Islet of Langerhans (tissue), 1 donor: ENCODE measurements at regions not wholly inside any gene's neighbourhood (a gene's known extent, or its start where the extent isn't known, plus 50 kb on each side); places are given as distances from the start of the nearest gene placed in this dataset.

Experiments used
- FAIRE-seq: peaks from one replicate; lab custom pipeline; 2011; peaks lifted over from hg19 to GRCh38; lab: Jason Lieb, UNC

DNA sequence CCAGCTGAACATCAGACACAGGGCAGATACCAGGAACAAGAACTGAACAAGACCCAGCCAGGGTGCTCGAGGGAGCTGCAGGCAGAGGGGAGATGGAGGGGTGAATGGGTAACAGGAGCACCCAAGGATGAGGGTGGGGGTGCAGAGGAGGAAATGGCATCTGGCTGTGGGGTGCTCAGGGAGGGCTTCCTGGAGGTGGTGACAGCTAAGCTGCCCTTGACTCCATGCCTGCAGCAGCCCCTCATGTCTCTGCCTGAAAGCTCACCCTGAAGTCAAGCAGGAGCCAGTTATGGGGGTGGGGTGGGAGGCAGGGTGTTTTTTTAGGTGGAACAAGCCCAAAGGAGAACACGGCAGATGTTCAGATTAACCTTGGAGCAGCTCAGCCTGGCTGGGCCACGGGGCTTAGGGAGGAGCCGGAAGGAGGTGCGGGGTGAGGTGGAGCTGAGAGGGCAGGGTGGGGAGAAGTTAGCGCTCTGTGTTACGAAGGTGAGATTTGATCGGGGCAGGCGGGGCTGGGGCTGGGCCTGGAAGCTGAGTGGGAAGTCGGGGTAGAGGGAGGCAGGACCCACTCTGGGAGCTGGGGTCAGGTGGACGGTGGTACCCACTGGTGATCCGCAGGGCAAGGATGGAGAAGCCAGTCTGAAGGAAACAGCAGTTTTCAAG is 143.0 kb downstream of the ENGASE start:
- FAIRE-seq = no peak

DNA sequence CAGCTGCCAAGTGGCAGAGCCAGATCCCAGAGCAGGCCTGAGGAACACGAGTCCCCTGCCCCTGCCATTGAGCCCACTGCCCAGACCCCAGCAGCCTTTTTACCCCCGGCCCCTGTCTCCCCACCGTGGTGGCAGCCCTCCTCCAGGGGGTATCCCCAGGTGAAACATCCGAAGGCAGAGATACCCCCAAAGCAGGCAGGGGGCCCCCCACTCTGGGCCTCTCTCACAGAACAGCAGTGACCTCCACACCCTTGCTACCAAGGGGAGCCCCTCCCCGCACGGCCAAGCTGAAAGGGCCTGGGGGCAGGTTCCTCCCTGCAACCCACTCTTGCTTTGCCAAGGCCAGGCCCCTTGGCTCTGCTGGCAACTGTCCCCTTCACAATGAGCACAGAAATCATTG is 142.2 kb downstream of the ENGASE start:
- FAIRE-seq = no peak

DNA sequence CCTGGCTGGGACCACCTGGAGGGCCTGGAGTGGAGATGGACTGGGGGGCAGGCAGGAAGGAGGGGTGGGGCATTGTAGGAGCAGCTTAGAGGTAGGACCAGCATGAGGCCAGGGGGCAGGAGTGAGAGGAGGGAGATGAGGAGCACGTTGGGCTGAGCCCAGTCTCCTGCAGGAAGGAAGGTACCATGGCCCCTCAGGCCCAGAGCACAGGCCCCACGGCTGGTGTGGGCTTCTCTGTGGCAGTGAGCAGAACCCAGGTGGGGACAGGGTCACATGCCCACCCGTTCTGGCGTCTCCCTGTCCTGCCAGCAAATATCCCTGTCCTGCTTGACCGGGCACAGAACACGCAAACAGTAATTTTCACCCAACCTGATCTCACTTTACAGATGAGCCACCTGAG is 141.8 kb downstream of the ENGASE start:
- no peak for FAIRE-seq

DNA sequence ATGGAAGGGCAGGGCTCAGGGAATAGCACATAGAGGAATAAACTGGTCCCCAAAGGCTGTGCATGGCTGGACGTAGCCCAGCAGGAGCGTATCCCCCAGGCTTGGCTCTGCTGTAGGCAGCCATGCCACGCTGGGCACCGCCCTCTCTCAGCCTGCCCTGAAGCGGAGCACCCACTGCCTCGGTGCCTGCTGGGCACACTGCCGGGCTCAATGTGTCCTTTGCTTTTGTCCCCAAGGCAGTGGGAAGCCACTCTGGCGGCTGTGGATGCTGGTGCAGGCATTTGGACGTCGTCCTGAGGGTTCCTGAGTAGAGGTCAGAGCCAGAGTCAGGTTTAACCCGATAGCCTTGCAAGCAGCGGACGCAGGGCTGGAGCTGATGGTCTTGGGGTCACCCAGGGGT is 141.0 kb downstream of the ENGASE start:
- no peak for FAIRE-seq

DNA sequence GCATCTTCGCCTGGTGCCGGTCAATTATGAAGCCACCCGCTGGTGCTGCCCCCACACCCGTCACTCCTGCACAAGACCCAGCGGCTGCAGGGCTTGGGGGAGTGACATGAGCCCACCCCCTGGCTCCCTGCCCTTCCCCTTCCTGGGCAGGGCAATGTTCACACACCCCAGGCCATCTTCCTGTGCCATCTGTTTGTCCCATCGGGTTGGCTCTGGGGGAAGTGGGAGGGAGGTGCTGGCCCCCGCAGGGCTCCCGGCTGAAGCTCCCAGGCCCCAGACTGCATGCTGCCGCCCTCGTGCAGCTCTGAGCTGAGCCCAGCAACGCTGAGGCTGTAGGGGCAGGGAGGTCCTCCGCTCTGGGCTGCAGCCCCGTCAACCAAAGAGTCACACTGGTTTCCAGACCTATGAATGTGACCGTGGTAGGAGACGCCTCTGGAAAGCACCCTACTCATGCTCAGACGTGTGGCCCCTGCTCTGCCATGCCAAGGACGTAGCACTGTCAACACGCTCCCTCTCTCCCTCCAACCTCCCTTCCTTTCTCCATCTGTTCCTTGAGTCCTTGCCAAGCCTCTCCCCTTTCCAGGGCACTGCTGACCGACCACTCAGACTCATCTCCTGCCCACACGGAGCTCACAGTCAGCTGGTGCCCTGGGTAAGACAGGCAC is 140.4 kb downstream of the ENGASE start:
- FAIRE-seq = no peak

GRCh38 chr17:79214459-79214858 is 139.8 kb downstream of the ENGASE start:
- FAIRE-seq = no peak

DNA sequence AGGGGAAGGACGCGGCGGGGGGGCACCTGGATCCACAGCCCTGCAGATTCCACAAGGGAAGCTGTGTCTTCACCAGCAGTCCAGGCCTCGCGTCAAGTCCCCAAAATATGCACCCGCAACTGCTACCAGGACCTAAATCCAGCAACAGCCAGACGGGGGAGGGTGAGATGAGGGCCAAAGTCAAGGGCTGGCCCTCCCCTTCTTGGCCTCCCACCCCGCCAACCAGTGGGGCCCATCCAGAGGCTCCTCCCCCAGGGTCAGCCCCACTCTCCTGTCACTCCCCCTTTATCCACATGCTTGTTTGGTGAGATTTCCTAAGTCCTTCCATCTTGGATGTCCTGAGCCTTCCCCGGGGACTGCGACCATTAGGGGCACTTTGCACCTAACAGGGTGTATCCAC is 138.7 kb downstream of the ENGASE start:
- FAIRE-seq = no peak

- FAIRE-seq = no peak
These were observed 137.8 kb downstream of the ENGASE start for GRCh38 chr17:79212149-79213087.

DNA sequence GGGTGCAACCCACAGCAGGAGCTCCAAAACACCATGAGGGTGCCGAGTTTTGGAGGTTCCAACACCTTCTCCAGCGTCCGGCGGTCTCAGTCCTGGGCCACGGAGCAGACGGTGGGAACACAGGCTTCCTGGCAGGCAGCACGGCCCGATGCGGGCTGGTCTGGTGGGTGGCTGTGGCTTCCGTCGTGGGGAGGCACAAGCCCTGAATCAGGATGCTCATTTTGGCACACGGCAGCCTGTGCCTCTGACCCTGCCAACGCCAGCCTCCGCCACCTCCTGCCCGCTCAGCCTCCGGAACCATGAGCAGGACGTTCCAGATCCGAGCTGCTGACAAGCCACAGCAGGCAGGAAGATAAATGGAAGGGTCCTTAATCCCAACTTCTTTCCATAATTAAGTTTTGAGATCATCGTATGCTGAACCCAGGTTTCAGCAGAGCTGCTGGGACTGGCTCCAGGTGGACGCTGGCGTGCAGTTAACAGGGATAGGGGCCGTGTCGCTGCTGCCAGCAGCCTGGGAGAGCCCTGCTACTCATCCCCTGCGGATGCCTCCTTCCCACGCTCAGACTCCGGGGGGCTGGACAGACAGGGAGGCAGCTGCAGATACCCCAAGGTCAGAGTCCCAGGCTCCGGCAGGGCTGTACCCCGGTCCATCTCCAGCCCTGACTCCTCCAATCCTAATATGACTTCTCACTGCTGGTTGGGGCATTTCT is 136.6 kb downstream of the ENGASE start:
- FAIRE-seq = no peak

- no peak for FAIRE-seq
These were observed 136.0 kb downstream of the ENGASE start for GRCh38 chr17:79210638-79211037.

GRCh38 chr17:79207960-79208359 is 133.3 kb downstream of the ENGASE start:
- FAIRE-seq = no peak

DNA sequence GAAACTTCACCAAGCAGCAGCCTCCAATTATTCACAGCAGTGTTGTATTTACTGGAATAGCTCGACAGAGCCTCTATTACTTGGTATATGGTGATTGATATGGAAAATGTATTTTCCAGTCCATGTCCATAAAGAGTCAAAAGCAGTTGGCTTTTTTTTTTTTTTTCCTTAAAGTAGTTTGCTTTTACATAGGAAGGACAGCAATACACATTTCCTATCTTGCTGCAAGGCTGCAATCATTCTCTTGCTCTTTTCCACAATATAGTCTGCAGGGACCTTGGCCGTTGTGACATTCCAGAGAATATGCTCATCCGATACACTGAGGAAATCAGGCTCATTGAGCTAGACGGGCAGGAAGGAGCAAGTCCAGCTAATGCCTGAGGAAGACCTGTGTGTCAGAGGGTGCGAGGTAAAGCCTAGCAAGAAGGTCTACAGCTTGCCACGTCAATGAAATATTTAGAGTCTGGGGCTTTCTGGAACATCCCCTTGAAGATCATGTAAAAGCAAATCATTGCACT is 131.1 kb downstream of the ENGASE start:
- no peak for FAIRE-seq

- no peak for FAIRE-seq
These were observed 129.6 kb downstream of the ENGASE start for GRCh38 chr17:79204261-79204660.

DNA sequence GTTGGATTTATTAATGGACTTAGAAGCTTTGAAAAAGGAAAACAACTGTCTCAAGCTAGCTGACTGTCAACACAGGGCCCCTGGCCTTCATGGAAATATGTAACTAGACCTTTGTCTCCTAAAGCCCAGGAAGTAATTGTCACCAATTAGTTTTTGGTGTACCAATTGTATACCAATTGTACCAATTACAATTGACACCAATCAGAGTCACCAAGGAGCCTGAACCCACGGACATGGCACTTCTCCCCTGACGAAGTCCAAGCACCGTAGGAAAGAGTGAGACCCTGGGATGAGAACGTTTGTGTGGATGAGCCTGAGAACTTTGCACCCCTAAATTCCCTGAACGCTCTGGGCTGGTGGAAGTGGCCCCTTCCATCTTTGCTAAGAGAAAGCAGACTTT is 129.0 kb downstream of the ENGASE start:
- FAIRE-seq = no peak

DNA sequence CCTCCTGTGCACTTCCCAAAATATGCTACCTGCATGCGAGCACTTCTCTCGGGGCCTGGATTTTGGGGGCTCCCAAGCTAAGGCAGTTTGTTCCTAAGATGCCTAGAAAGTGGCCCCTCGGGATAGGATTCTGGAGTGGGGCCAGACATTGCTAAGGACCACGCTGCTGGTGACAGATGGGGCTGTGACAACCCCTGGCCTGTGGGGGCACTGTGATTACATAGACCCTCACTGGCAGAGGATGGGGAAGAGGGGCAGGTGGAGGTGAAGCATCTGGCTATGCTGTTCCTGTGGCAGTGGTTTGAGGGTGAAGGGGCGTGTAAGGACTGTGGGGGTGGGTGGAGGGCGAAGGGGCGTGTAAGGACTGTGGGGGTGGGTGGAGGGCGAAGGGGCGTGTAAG is 128.4 kb downstream of the ENGASE start:
- FAIRE-seq = no peak

DNA sequence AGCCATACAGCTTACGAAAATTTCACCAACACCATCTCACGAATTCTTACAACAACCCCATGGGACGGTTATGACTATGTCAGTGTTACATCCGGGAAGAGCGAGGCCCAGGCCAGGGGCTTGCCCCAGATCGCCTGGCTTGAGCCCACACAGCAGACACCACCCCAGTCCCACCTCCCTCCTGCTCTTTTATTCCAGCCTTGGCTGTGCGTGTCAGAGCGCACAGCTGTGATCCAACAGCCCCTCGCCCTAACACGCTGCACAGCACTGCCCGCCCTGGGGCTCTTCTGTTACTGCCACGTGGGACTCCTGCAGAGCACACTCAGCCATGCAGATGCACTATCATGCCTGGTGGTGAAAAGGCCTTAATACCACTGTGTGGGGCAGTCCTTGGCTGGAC is 127.9 kb downstream of the ENGASE start:
- FAIRE-seq = no peak

DNA sequence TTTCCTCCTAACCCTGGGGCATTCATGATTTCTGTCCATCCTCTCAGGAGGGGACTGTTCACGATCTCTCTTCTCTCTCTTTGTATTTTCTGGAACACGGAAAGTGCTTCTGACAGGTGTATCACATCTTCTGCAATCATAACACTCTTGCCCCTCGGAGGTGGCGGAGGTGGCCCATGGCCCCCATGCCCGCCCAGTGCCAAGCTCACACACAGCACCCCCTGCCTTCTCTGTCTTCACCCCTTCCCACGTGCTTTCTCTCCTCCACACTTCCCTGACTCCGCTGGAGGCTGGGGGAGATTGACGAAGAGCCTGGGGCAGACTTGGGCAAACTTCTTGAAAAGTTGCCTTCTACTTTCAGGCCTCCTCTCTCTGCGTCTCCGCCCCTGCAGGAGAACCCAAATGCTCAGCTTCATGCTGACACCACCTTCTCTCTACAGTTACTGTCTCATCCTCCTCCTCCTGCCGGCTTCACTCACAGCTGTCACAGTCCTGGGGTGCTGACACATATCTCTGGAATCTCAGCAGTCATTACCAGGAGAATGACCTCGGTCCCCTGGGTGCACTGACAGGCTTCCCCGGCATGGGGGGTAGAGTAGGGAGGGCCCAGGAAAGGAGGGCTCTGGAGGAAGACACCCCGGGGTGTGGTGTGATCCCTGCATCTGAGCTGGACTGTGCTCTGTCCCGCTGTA is 127.1 kb downstream of the ENGASE start:
- FAIRE-seq = no peak

DNA sequence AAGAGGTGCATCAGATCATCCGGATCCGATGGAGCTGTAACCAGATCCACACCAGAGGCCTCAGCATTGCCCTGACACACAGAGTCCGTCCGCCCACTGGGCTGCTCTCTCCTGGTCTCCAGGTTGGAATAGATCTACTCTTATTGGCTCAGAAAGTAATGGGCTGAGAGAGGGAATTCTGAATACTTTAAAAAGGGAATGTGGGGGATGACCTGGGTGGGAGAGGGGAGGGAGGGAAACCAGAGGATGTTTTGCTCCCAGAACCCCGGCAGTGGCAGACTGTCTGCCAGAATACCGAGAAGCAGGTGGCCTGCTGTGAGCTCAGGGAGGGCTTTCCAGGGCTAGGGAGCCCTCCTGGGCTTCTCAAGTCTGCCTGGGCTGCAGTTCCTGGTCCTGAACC is 126.5 kb downstream of the ENGASE start:
- no peak for FAIRE-seq

DNA sequence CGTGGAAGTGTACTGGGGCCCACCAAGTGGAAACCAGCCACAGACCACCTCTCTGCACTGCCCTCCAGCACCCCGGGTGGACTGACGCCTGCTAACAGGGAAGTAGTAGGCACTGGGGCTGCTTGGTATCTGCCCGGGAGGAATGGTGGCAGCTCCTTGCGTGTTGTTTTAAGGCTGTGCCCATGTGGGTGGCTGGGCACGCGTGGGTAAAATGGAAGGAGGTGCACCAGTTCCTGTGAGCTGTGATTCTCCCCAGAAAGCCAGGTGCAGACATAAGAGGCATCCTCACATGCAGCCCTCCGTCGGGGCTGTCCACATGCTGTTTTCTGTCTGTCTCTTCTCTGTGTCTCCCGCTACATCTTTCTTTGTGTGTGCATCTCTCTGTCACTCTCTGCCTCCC is 122.3 kb downstream of the ENGASE start:
- no peak for FAIRE-seq

GRCh38 chr17:79192503-79193351 is 118.1 kb downstream of the ENGASE start:
- FAIRE-seq = no peak
